Heart right ventricle (tissue), 16 donors: ENCODE measurements at regions not wholly inside any gene's neighbourhood (a gene's known extent, or its start where the extent isn't known, plus 50 kb on each side); places are given as distances from the start of the nearest gene placed in this dataset.

Experiments used
- ATAC-seq, 8 donors: fragments of 200-7000 bp; cut with Tn5 transposase; one replicate each; pipeline ENCODE4 v1.9.1; 2020; ENCODE audit warnings: mild to moderate bottlenecking in 8 of 8, moderate library complexity in 8 of 8, moderate number of reproducible peaks in 1 of 8
- DNase-seq, 2 donors: peaks; one replicate each; pipeline ENCODE4 v3.0.0-alpha.2; 2020
- H3K27ac ChIP-seq, 10 donors: fragments of 200-600 bp; sonication (generic) in 2 of 10; one replicate each; pipeline versions ENCODE4 v1.5.0 to v1.8.0; 2020 to 2022; ENCODE audit warnings: mild to moderate bottlenecking in 3 of 10
- H3K27me3 ChIP-seq, 7 donors: fragments of 200-600 bp; one replicate each; pipeline ENCODE4 v1.8.0; 2021 to 2022; ENCODE audit warnings: mild to moderate bottlenecking in 2 of 7
- H3K36me3 ChIP-seq, 9 donors: fragments of 200-600 bp; sonication (generic) in 1 of 9; one replicate each; pipeline versions ENCODE4 v1.5.0 to v1.8.0; 2020 to 2022; ENCODE audit warnings: mild to moderate bottlenecking in 2 of 9
- H3K4me1 ChIP-seq, 9 donors: fragments of 200-600 bp; sonication (generic) in 1 of 9; one replicate each; pipeline versions ENCODE4 v1.5.0 to v1.8.0; 2020 to 2022; ENCODE audit warnings: mild to moderate bottlenecking in 4 of 9
- H3K4me3 ChIP-seq, 10 donors: fragments of 200-600 bp; sonication (generic) in 2 of 10; one replicate each; pipeline versions ENCODE4 v1.5.0 to v1.8.0; 2020 to 2022; ENCODE audit warnings: mild to moderate bottlenecking in 7 of 10, moderate library complexity in 2 of 10
- H3K9me3 ChIP-seq, 11 donors: fragments of 200-600 bp in 10 of 11; sonication (generic) in 2 of 11; one replicate each; pipeline versions ENCODE4 v1.5.0 to v1.8.0; 2013 to 2022; ENCODE audit warnings: mild to moderate bottlenecking in 2 of 11, control low read depth in 1 of 11, moderate library complexity in 1 of 11
- WGBS, 2 donors: extraction: QIAGEN DNeasy Blood & Tissue Kit; methylation state at CpG; one replicate each; pipeline ENCODE4 v1.1.7; 2013; ENCODE audit warnings: inconsistent platforms in 1 of 2; 5-methylcytosine and 5-hydroxymethylcytosine counted together
- intact Hi-C, 10 donors: fragments of 100-400 bp; cut with DNase I; formaldehyde crosslinking; loops; one replicate each; pipeline versions ENCODE4 v1.11.1 to v1.14.2; 2022
- TF ChIP-seq, protein P1 (sequence below), 9 donors: fragments of 200-600 bp; sonication (generic) in 2 of 9; IDR thresholded peaks; one replicate each; pipeline versions ENCODE4 v1.5.0 to v1.8.0; 2021 to 2022; ENCODE audit warnings: antibody characterized with exemption in 9 of 9, mild to moderate bottlenecking in 5 of 9, moderate library complexity in 1 of 9
- donor health status: Arrhythmogenic right ventricular cardiomyopathy.
- donor health status: ischemic (EF 13 %, LVEDD 7.1; RV severe dilation, severe dysfunction).
- donor health status: healthy with polysubstance abuse.
- donor health status: DM: no; HTN: yes; CAD: no.
- donor health status: DM: no; HTN: no; CAD: no.
- donor health status: ischemic (EF 25% LVEDD 6.9; RV normal size, moderate dysfunction).
- donor health status: ischemic (EF 25% LVEDD 5.7; RV mildly dilated, moderate dysfunction).
- donor health status: healthy.
- donor health status: DM: yes; HTN: yes; CAD: no.
- donor health status: Ischemic cardiomyopathy.
- donor health status: ischemic (EF 35%, LVEDD 5.7; RV mildly dilated, moderate dysfunction).
- donor health status: nonischemic (EF 11% LVEDD 7.7; RV severe dilation, severe dysfunction).
- donor health status: DM: yes; HTN: yes; CAD: no.
- donor health status: PGD.
- donor health status: ischemic (EF 29% LVEDD 5.4; RV normal size, mild dysfunction).
- donor health status: nonischemic (EF 23%, LVEDD 6.1; RV moderate dilation, normal function).

DNA sequence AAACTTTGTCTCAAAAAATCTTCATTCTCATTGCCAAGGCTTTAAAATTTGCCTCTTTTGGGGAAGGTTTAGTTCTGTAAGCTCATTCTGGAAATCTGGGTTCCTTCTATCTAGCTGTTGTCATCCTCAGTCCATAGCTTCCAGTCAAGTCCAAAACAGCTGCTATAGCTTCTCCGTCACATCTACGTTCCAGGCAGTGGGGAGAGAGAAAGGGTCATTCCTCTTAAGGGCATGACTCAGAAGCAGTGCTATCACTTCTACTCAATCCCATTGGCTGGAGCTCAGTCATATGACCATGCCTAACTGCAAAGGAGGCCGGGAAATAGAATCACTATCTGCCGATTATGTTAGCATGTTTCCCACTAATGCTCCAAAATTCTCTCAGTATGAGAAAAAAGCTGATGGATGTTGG lies 141.4 kb upstream of the PTPN1 start:
- Histone ChIP-seq H3K4me3 (no peak overlapping the region), H3K36me3 (no peaks in the 10 kb centered on the region), H3K27me3 (peaks cover 0 to 3% (median 0%) of the 10 kb centered on the region in 7 donors), H3K9me3 (peaks cover 0 to 5% (median 0%) of the 10 kb centered on the region in 11 donors), H3K27ac (no peak overlapping the region), H3K4me1 (peaks cover 0 to 17% (median 2%) of the 10 kb centered on the region in 9 donors)
- ATAC-seq = peak in 1 of 8 donors; percentile 55
- WGBS, 2 donors = 77 to 83% methylated on average over 4 of the region's 4 CpGs
- TF ChIP-seq, protein P1, sequence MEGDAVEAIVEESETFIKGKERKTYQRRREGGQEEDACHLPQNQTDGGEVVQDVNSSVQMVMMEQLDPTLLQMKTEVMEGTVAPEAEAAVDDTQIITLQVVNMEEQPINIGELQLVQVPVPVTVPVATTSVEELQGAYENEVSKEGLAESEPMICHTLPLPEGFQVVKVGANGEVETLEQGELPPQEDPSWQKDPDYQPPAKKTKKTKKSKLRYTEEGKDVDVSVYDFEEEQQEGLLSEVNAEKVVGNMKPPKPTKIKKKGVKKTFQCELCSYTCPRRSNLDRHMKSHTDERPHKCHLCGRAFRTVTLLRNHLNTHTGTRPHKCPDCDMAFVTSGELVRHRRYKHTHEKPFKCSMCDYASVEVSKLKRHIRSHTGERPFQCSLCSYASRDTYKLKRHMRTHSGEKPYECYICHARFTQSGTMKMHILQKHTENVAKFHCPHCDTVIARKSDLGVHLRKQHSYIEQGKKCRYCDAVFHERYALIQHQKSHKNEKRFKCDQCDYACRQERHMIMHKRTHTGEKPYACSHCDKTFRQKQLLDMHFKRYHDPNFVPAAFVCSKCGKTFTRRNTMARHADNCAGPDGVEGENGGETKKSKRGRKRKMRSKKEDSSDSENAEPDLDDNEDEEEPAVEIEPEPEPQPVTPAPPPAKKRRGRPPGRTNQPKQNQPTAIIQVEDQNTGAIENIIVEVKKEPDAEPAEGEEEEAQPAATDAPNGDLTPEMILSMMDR (IDR thresholded peaks at IDR 0.05) = no peak
- no peak for DNase-seq
- intact Hi-C loops = no loop called here

DNA sequence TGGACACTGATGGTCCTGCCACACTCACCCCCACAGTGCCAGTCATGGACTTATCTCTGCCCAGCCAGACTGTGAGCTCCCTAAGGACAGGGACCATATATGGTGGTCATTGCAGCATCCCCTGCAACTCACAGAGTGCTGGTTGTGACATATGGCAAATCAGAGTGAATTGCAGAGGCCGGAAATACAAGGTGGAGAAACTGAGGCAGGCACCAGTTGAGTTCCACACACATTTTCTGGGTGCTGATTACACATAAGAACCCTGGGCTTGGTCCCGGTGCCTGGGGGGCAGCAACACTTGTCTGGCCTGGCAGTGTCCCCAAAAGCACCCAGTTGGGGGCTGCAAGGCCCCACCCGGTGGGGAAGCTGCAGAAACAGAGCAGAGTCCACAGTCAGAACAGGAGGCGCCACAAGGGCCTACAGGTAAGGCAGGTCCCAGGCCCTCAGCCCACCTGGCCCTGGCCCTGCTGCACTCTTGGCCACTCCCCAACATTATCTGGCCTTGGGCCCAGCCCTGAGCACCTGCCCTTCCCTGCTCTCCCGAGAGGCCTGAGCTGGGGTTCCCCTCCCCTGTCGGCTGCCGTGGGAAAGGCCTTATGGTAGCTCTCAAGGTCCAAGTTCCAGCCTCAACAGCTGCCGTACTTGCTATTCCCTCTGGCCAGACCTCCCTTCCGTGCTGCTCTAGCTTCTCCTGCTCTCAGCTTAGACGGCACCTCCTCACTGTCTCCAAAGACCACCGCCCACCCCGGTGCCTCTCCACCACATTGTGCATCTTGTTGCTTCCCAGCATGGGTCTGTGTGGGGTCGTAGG lies 140.8 kb upstream of the PTPN1 start:
- TF ChIP-seq, protein P1 (IDR thresholded peaks at IDR 0.05) = no peak
- intact Hi-C loops = no loop called here
- no peak overlapping the region for H3K4me3 ChIP-seq
- H3K4me1 ChIP-seq = peaks cover 0 to 17% (median 2%) of the 10 kb centered on the region in 9 donors
- H3K27me3 ChIP-seq = peaks cover 0 to 3% (median 0%) of the 10 kb centered on the region in 7 donors
- ATAC-seq (peak in 5 of 8 donors; percentile 24 to 52 (median 39)), DNase-seq (no peak)
- H3K9me3 ChIP-seq = peaks cover 0 to 5% (median 0%) of the 10 kb centered on the region in 11 donors
- H3K36me3 ChIP-seq = no peaks in the 10 kb centered on the region
- H3K27ac ChIP-seq = no peak overlapping the region
- 58 to 63% methylated on average over 13 of the region's 13 CpGs for WGBS, 2 donors

DNA sequence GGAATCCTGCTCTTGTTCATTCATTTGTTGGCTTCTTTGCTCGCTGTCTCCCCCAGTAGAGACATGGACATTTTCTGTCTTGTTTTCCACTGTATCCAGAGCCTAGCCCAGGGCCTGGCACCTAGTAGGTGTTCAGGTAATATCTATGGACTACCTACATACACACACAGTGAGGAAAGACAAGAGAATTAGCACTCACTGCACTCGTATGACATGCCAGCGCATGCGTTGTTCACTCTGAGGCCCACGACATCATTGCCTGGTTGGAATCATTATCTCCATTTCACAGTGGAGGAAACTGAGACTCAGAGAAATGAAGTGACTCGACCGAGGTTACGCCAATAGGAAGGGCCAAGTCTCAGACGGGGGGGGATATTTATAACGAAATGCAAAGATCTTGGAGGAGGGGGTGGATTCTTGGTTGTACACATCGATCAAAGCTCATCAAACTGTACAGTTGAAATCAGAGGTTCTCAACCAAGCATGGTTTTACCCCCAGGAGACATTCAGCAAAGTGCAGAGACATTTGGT lies 140.1 kb upstream of the PTPN1 start:
- Histone ChIP-seq H3K27ac (no peak overlapping the region), H3K9me3 (peaks cover 0 to 5% (median 0%) of the 10 kb centered on the region in 11 donors), H3K4me3 (no peak overlapping the region), H3K36me3 (no peaks in the 10 kb centered on the region), H3K27me3 (peaks cover 0 to 3% (median 0%) of the 10 kb centered on the region in 7 donors), H3K4me1 (peaks cover 0 to 17% (median 2%) of the 10 kb centered on the region in 9 donors)
- TF ChIP-seq, protein P1 (IDR thresholded peaks at IDR 0.05) = no peak
- intact Hi-C loops = no loop called here
- 91 to 94% methylated on average over 11 of the region's 11 CpGs for WGBS, 2 donors
- no peak for ATAC-seq
- DNase-seq = no peak

DNA sequence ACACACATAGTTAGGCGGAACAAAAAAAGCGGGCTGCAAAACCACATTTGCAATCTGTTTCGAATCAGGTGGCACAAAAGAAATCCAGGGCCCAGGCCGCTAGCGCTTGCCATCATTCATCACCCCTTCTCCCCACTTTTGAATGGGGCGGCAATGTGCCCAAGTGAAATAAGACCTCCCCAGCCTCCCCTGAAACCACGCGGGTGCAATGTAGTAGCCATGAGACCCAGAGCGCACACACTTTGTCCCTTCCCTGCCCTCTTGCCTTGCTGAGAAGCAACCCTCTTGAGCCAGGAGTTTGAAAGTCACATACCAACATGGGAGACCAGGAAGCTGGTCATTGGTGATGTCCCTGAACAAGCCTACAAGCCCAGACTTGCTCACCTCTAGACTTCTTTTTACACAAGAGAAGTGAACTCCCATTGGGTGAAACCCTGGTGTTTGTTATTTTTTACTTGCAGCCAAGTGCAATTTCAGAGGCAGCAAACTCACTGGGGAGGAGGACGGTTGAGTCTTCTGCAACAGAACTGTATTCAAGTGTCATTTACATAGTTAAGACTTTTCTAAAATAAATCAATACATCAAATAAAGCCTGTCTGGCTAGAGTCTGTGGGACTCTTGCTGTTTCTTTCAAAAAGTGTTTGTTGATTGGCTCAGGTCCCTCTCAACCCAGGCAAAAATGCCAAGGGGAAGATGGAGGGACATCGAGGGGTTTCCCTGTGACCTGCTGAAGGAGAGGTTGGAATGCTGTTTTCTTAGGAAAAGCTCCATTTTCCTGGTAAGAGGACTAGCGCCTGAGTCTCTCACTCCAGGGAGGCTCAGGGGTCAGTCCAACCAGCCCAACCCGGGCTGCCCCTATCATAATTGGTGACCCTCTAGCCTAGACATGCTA lies 138.1 kb upstream of the PTPN1 start:
- TF ChIP-seq, protein P1 (IDR thresholded peaks at IDR 0.05) = no peak
- intact Hi-C loops = no loop called here
- peaks cover 0 to 3% (median 0%) of the 10 kb centered on the region in 7 donors for H3K27me3 ChIP-seq
- WGBS, 2 donors = 85 to 91% methylated on average over 13 of the region's 13 CpGs
- H3K4me3 ChIP-seq = no peak overlapping the region
- H3K27ac ChIP-seq = no peak overlapping the region
- peaks cover 0 to 12% (median 0%) of the 10 kb centered on the region in 9 donors for H3K4me1 ChIP-seq
- no peaks in the 10 kb centered on the region for H3K9me3 ChIP-seq
- no peaks in the 10 kb centered on the region for H3K36me3 ChIP-seq
- DNase-seq = no peak
- ATAC-seq = no peak
